DOHH2 (cell line): ENCODE measurements at regions not wholly inside any gene's neighbourhood (a gene's known extent, or its start where the extent isn't known, plus 50 kb on each side); places are given as distances from the start of the nearest gene placed in this dataset.

Source experiments
- H3F3A ChIP-seq: fragments of 200-600 bp; sonication (generic), shearing (Covaris generic); 2 replicates; pipeline ENCODE4 v1.6.0; 2016; ENCODE audit warnings: antibody characterized with exemption, mild to moderate bottlenecking; ENCODE audit not compliant: control insufficient read depth, insufficient read depth
- H3K27ac ChIP-seq: fragments of 200-600 bp; sonication (generic); 2 replicates; pipeline ENCODE4 v1.5.1; 2014; ENCODE audit warnings: low read depth, mild to moderate bottlenecking, low read length, moderate library complexity
- H3K27me3 ChIP-seq: fragments of 200-600 bp; sonication (generic); 2 replicates; pipeline ENCODE4 v1.6.1; 2014; ENCODE audit warnings: mild to moderate bottlenecking, low read length, mixed read lengths; ENCODE audit not compliant: control insufficient read depth
- H3K36me3 ChIP-seq: fragments of 200-600 bp; sonication (generic); 2 replicates; pipeline ENCODE4 v1.6.1; 2014; ENCODE audit warnings: mild to moderate bottlenecking, low read length, moderate library complexity, mixed read lengths; ENCODE audit not compliant: control insufficient read depth
- H3K4me1 ChIP-seq: fragments of 200-600 bp; sonication (generic); 2 replicates; pipeline ENCODE4 v1.6.1; 2014; ENCODE audit warnings: mild to moderate bottlenecking, low read length, mixed read lengths; ENCODE audit not compliant: control insufficient read depth
- H3K4me2 ChIP-seq: fragments of 200-600 bp; sonication (generic); 2 replicates; pipeline ENCODE4 v1.6.0; 2014; ENCODE audit warnings: mild to moderate bottlenecking, low read length, moderate library complexity
- H3K4me3 ChIP-seq: fragments of 200-600 bp; sonication (generic); 2 replicates; pipeline ENCODE4 v1.5.1; 2014; ENCODE audit warnings: mild to moderate bottlenecking, low read length, mixed read lengths
- H3K79me2 ChIP-seq: fragments of 200-600 bp; sonication (generic); 2 replicates; pipeline ENCODE4 v1.6.1; 2014; ENCODE audit warnings: mild to moderate bottlenecking, low read length, mixed read lengths; ENCODE audit not compliant: control insufficient read depth
- H3K9me2 ChIP-seq: fragments of 200-600 bp; sonication (generic); replicated peaks from 2 replicates; pipeline ENCODE4 v1.6.1; 2014; ENCODE audit warnings: mild to moderate bottlenecking, low read length, mixed read lengths; ENCODE audit not compliant: control insufficient read depth
- H3K9me3 ChIP-seq: fragments of 200-600 bp; sonication (generic); 2 replicates; pipeline ENCODE4 v1.6.1; 2014; ENCODE audit warnings: antibody characterized with exemption, low read length, mixed read lengths; ENCODE audit not compliant: control insufficient read depth, insufficient read depth
- H4K20me1 ChIP-seq: fragments of 200-600 bp; sonication (generic); 2 replicates; pipeline ENCODE4 v1.6.0; 2014; ENCODE audit warnings: low read depth, mild to moderate bottlenecking, antibody characterized with exemption, low read length, moderate library complexity; ENCODE audit not compliant: control insufficient read depth, insufficient read depth
- EZH2phosphoT487 ChIP-seq: fragments of 200-600 bp; sonication (generic); IDR thresholded peaks from 2 replicates; pipeline ENCODE4 v1.6.1; 2017; ENCODE audit warnings: borderline replicate concordance, mild to moderate bottlenecking, antibody characterized with exemption, low read length, moderate library complexity, mixed read lengths
- TF ChIP-seq, protein P1 (sequence below): fragments of 200-600 bp; sonication (generic); IDR thresholded peaks from one replicate; pipeline ENCODE4 v1.5.1; 2014; ENCODE audit warnings: antibody characterized with exemption, mild to moderate bottlenecking, low read depth, low read length; ENCODE audit not compliant: poor library complexity, severe bottlenecking

DNA sequence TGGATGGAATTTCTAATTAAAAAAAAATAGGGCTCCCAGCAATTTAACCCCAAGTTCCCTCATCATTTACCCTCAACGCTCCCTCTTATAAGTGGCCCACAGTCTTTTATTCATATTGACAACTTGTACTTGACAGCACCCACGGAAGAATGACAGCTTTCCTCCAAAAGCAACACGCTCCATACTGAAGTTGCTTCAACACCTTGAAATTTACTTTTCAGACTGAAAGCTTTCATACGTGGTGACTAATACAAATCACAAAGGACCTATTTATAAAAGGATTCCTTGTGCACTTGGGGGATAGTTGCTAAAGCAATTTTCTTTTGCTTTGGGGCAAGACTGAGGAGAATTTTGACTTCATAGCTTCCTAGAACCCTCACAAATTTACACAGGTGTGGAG, 1629.4 kb upstream of the SEL1L start:
- no peaks in the 10 kb centered on the region for H4K20me1 ChIP-seq
- H3K4me3 ChIP-seq = no peak overlapping the region
- H3K27me3 ChIP-seq = no peaks in the 10 kb centered on the region
- no peak overlapping the region for H3K27ac ChIP-seq
- no peaks in the 10 kb centered on the region for H3F3A ChIP-seq
- no peaks in the 10 kb centered on the region for H3K9me2 ChIP-seq
- no peaks in the 10 kb centered on the region for H3K79me2 ChIP-seq
- H3K36me3 ChIP-seq = no peaks in the 10 kb centered on the region
- TF ChIP-seq, protein P1, sequence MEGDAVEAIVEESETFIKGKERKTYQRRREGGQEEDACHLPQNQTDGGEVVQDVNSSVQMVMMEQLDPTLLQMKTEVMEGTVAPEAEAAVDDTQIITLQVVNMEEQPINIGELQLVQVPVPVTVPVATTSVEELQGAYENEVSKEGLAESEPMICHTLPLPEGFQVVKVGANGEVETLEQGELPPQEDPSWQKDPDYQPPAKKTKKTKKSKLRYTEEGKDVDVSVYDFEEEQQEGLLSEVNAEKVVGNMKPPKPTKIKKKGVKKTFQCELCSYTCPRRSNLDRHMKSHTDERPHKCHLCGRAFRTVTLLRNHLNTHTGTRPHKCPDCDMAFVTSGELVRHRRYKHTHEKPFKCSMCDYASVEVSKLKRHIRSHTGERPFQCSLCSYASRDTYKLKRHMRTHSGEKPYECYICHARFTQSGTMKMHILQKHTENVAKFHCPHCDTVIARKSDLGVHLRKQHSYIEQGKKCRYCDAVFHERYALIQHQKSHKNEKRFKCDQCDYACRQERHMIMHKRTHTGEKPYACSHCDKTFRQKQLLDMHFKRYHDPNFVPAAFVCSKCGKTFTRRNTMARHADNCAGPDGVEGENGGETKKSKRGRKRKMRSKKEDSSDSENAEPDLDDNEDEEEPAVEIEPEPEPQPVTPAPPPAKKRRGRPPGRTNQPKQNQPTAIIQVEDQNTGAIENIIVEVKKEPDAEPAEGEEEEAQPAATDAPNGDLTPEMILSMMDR = no peak
- no peak for TF ChIP-seq EZH2phosphoT487
- H3K9me3 ChIP-seq = no peaks in the 10 kb centered on the region
- no peaks in the 10 kb centered on the region for H3K4me1 ChIP-seq
- H3K4me2 ChIP-seq = no peak overlapping the region

DNA sequence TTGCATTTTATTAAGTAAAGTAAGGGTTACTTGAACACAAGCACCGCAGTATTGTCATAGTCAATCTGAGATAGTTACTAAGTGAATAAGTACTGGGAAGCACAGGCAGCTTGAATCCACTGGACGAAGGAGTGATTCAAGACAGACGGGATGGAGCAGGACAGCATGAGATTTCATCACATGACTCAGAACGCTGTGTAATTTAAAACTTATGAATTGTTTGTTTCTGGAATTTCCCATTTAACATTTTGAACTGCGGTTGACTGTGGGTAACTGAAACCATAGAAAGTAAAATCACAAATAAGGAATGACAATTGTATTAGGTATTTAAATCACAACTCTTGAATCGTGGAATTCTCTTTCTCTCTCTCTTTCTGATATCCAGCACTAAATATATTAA, 1630.4 kb upstream of the SEL1L start:
- Histone ChIP-seq H3K9me2 (no peaks in the 10 kb centered on the region), H3K4me3 (no peak overlapping the region), H3F3A (no peaks in the 10 kb centered on the region)

DNA sequence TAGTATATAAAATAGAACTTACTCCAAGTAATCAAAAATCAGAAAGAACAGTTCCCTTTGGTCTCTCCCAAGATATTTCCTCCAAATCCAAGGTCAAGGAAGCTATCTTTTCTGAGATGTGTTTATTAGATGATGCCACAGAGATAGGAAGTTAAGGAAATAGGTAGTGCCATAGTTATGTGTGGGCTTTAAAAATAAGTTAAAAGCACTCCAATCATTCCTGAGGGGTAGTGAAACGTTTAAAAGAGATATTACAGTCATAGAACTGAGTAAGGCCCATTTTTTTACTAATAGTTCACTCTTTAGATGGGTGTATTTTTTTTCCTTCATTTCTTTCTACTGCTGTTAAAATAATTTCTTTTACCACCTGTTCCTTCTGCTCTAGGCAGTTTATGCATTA, 1630.9 kb upstream of the SEL1L start:
- Histone ChIP-seq H3K9me3 (no peaks in the 10 kb centered on the region), H3K27me3 (no peaks in the 10 kb centered on the region), H3K36me3 (no peaks in the 10 kb centered on the region), H3K79me2 (no peaks in the 10 kb centered on the region), H3K9me2 (no peaks in the 10 kb centered on the region), H3K4me2 (no peak overlapping the region), H3K4me3 (no peak overlapping the region), H3F3A (no peaks in the 10 kb centered on the region), H3K27ac (no peak overlapping the region), H4K20me1 (no peaks in the 10 kb centered on the region), H3K4me1 (no peaks in the 10 kb centered on the region)
- TF ChIP-seq EZH2phosphoT487 = no peak
- TF ChIP-seq, protein P1 = no peak

More for the DNA sequence above, 1630.4 kb upstream of the SEL1L start:
- H3K27ac ChIP-seq = no peak overlapping the region
- H3K79me2 ChIP-seq = no peaks in the 10 kb centered on the region
- H4K20me1 ChIP-seq = no peaks in the 10 kb centered on the region
- H3K9me3 ChIP-seq = no peaks in the 10 kb centered on the region
- no peak overlapping the region for H3K4me2 ChIP-seq
- H3K4me1 ChIP-seq = no peaks in the 10 kb centered on the region
- TF ChIP-seq, protein P1 = no peak
- no peak for TF ChIP-seq EZH2phosphoT487
- H3K27me3 ChIP-seq = no peaks in the 10 kb centered on the region
- H3K36me3 ChIP-seq = no peaks in the 10 kb centered on the region

DNA sequence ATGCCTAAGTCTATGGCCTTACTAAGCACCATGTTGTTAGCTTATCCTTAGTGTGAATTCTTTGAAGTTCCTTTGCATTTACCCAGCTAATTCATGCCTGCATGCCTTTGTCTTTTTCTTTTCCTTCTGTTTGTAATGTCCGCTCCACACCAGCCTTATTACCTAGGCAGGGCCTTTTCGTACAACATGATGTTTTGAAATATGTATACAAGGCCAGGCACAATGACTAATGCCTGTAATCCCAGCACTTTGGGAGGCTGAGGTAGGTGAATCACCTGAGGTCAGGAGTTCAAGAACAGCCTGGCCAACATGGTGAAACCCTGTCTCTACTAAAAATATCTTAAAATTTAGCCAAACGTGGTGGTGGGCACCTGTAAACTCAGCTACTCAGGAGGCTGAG, 1636.5 kb upstream of the SEL1L start:
- Histone ChIP-seq H4K20me1 (no peaks in the 10 kb centered on the region), H3F3A (no peaks in the 10 kb centered on the region), H3K27me3 (no peaks in the 10 kb centered on the region), H3K9me3 (no peaks in the 10 kb centered on the region), H3K9me2 (no peaks in the 10 kb centered on the region), H3K4me1 (no peaks in the 10 kb centered on the region), H3K4me3 (no peak overlapping the region), H3K36me3 (no peaks in the 10 kb centered on the region), H3K79me2 (no peaks in the 10 kb centered on the region), H3K4me2 (no peak overlapping the region), H3K27ac (no peak overlapping the region)
- TF ChIP-seq, protein P1 = no peak
- TF ChIP-seq EZH2phosphoT487 = no peak
